NT2/D1 (cell line): ENCODE measurements at regions not wholly inside any gene's neighbourhood (a gene's known extent, or its start where the extent isn't known, plus 50 kb on each side); places are given as distances from the start of the nearest gene placed in this dataset.

Source experiments
- YY1 ChIP-seq: IDR thresholded peaks from 2 replicates; pipeline ENCODE4 v1.6.1; 2011; ENCODE audit not compliant: insufficient read length, insufficient read depth
- ZNF274 ChIP-seq: IDR thresholded peaks from 2 replicates; pipeline ENCODE4 v1.6.1; 2011; ENCODE audit warnings: mild to moderate bottlenecking, low read depth, low read length

GRCh38 chr2:43076676-43077075 is 149.7 kb downstream of the ZFP36L2 start:
- TF ChIP-seq ZNF274 (no peak), YY1 (no peak)
